K562 (cell line): ENCODE measurements at regions not wholly inside any gene's neighbourhood (a gene's known extent, or its start where the extent isn't known, plus 50 kb on each side); places are given as distances from the start of the nearest gene placed in this dataset.
"Not testable (repeated sequence)": the region's sequence is repeated elsewhere in the genome, so short reads cannot be mapped to it uniquely, and the experiment has no call there.

ENCODE experiments used
- ATF1 ChIP-seq, 2 experiments: fragments of 450-650 bp in 1 of 2; IDR thresholded peaks; 2 replicates each; pipeline ENCODE4 v1.6.1; 2016; ENCODE audit warnings: missing compliant biosample characterization in 1 of 2, missing genetic modification characterization in 1 of 2
- BCOR ChIP-seq: fragments of 450-650 bp; IDR thresholded peaks from 2 replicates; pipeline ENCODE4 v1.6.1; 2016
- CC2D1A ChIP-seq: fragments of 450-650 bp; IDR thresholded peaks from 2 replicates; pipeline ENCODE4 v1.6.1; 2017; ENCODE audit warnings: mild to moderate bottlenecking
- CREM ChIP-seq: IDR thresholded peaks from 2 replicates; pipeline ENCODE4 v1.6.1; 2014; ENCODE audit warnings: antibody characterized with exemption, low read depth
- DPF2 ChIP-seq: fragments of 450-650 bp; IDR thresholded peaks from 2 replicates; pipeline ENCODE4 v1.6.1; 2016
- EP400 ChIP-seq: fragments of 450-650 bp; IDR thresholded peaks from 2 replicates; pipeline ENCODE4 v1.6.1; 2017; ENCODE audit warnings: antibody characterized with exemption, mild to moderate bottlenecking, moderate library complexity
- ETV1 ChIP-seq: fragments of 450-650 bp; conservative IDR thresholded peaks from 2 replicates; pipeline ENCODE4 v1.6.1; 2016; ENCODE audit warnings: missing genetic modification characterization, control low read depth, low read depth, missing compliant biosample characterization
- FOXM1 ChIP-seq, 2 experiments: fragments of 450-650 bp in 1 of 2; sonication (generic) in 1 of 2; formaldehyde crosslinking in 1 of 2; IDR thresholded peaks; 2 replicates each; pipeline versions ENCODE4 v1.6.1 to v1.9.0; 2017 to 2022; ENCODE audit warnings: low read depth in 2 of 2, mild to moderate bottlenecking in 2 of 2, missing genetic modification reagents in 1 of 2, moderate library complexity in 1 of 2
- KDM1A ChIP-seq, 2 experiments: fragments of 450-650 bp; IDR thresholded peaks; 2 replicates each; pipeline ENCODE4 v1.6.1; 2016; ENCODE audit warnings: mild to moderate bottlenecking in 2 of 2
- POLR2B ChIP-seq: fragments of 450-650 bp; IDR thresholded peaks from 2 replicates; pipeline ENCODE4 v1.6.1; 2018; ENCODE audit warnings: low read depth; ENCODE audit not compliant: partially characterized antibody
- RCOR1 ChIP-seq, 2 experiments: IDR thresholded peaks; 2 replicates each; pipeline ENCODE4 v1.6.1; 2012; ENCODE audit warnings: low read depth in 2 of 2, low read length in 2 of 2, borderline replicate concordance in 1 of 2, improper control_type of control experiment in 1 of 2
- SMARCA4 ChIP-seq: fragments of 450-650 bp; IDR thresholded peaks from 2 replicates; pipeline ENCODE4 v1.6.1; 2016
- TAF1 ChIP-seq: IDR thresholded peaks from 2 replicates; pipeline ENCODE4 v1.6.1; 2011; ENCODE audit warnings: mild to moderate bottlenecking, low read length, moderate library complexity; ENCODE audit not compliant: insufficient read depth, control insufficient read depth, severe bottlenecking; ENCODE audit errors: extremely low read depth
- TEAD4 ChIP-seq, 2 experiments: sonication (generic) in 1 of 2; formaldehyde crosslinking in 1 of 2; IDR thresholded peaks; 2 replicates each; pipeline versions ENCODE4 v1.6.1 to v1.8.0; 2012 to 2022; ENCODE audit warnings: borderline replicate concordance in 1 of 2, inconsistent platforms in 1 of 2, low read length in 1 of 2, mild to moderate bottlenecking in 1 of 2, missing genetic modification reagents in 1 of 2
- TOE1 ChIP-seq, 2 experiments: fragments of 450-650 bp in 1 of 2; sonication (generic) in 1 of 2; formaldehyde crosslinking in 1 of 2; IDR thresholded peaks; 2 replicates each; pipeline versions ENCODE4 v1.7.1 to v1.8.0; 2016 to 2022; ENCODE audit warnings: borderline replicate concordance in 2 of 2, mild to moderate bottlenecking in 2 of 2, antibody characterized with exemption in 1 of 2, inconsistent platforms in 1 of 2, low read depth in 1 of 2, missing genetic modification reagents in 1 of 2, moderate library complexity in 1 of 2
- TRIM24 ChIP-seq, 2 experiments: fragments of 450-650 bp; IDR thresholded peaks; 2 replicates each; pipeline ENCODE4 v1.6.1; 2016
- TRIM28 ChIP-seq: fragments of 450-650 bp; IDR thresholded peaks from 2 replicates; pipeline ENCODE4 v1.6.1; 2017
- ZEB2 ChIP-seq: fragments of 450-650 bp; IDR thresholded peaks from 2 replicates; pipeline ENCODE4 v1.6.1; 2016
- TF ChIP-seq, protein P1 (sequence below): sonication (generic); formaldehyde crosslinking; IDR thresholded peaks from 2 replicates; pipeline ENCODE4 v1.8.1; 2023; ENCODE audit warnings: mild to moderate bottlenecking, missing genetic modification reagents
- TF ChIP-seq, protein P2 (sequence below), 2 experiments: fragments of 450-650 bp; conservative IDR thresholded peaks; 2 replicates each; pipeline ENCODE4 v1.6.1; 2017; ENCODE audit warnings: mild to moderate bottlenecking in 2 of 2, moderate library complexity in 2 of 2
- TF ChIP-seq, protein P3 (sequence below): sonication (generic); formaldehyde crosslinking; IDR thresholded peaks from 2 replicates; pipeline ENCODE4 v1.8.0; 2022; ENCODE audit warnings: missing genetic modification reagents, mild to moderate bottlenecking, moderate library complexity, borderline replicate concordance
- TF ChIP-seq, protein P4 (sequence below): sonication (generic); formaldehyde crosslinking; IDR thresholded peaks from 2 replicates; pipeline ENCODE4 v1.8.1; 2023; ENCODE audit warnings: mild to moderate bottlenecking, missing genetic modification reagents

DNA sequence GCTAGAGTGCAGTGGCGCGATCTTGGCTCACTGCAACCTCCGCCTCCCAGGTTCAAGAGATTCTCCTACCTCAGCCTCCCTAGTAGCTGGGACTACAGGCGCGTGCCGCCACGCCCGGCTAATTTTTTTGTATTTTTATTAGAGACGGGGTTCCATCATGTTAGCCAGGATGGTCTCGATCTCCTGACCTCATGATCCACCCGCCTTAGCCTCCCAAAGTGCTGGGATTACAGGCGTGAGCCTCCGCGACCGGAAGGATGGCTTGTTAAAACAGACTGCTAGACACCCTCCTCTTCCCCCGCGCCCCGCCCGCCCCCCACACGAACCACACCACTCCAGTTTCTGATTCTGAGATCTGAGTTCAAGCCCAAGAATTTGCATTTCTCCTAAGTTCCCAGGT lies 71.2 kb upstream of the ZNF184 start (continued):
- TF ChIP-seq, protein P1, sequence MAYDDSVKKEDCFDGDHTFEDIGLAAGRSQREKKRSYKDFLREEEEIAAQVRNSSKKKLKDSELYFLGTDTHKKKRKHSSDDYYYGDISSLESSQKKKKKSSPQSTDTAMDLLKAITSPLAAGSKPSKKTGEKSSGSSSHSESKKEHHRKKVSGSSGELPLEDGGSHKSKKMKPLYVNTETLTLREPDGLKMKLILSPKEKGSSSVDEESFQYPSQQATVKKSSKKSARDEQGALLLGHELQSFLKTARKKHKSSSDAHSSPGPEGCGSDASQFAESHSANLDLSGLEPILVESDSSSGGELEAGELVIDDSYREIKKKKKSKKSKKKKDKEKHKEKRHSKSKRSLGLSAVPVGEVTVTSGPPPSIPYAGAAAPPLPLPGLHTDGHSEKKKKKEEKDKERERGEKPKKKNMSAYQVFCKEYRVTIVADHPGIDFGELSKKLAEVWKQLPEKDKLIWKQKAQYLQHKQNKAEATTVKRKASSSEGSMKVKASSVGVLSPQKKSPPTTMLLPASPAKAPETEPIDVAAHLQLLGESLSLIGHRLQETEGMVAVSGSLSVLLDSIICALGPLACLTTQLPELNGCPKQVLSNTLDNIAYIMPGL (CRISPR knock-in tag), result peak; percentile 48; the same call in 1 of the 2 replicates
- TF ChIP-seq SMARCA4 (peak; percentile 42; the same call in 1 of the 2 replicates), TAF1 (peak; percentile 17), TRIM28 (peak; percentile 78; the same call in 1 of the 2 replicates), CREM (peak; percentile 31; the same call in 1 of the 2 replicates), BCOR (peak; percentile 94), ETV1 (tag) (peak; percentile 89), RCOR1 (IDR thresholded peaks at IDR 0.05; ENCODE audit: borderline replicate concordance in 1 of 2, low read depth in 2 of 2, low read length in 2 of 2) (peak in 1 of 2 experiments; percentile 62; a peak in 2 of 4 replicates), ZEB2 (0 out of 2 replicates have a peak, but pooled peaks have one; percentile 17), TOE1 (IDR thresholded peaks at IDR 0.05; ENCODE audit: borderline replicate concordance) (peak; percentile 49; the same call in 1 of the 2 replicates), CC2D1A (peak; percentile 60), ATF1 (tag; IDR thresholded peaks at IDR 0.05) (0 out of 2 replicates have a peak, but pooled peaks have one; percentile 16), DPF2 (0 out of 2 replicates have a peak, but pooled peaks have one; percentile 11), KDM1A (IDR thresholded peaks at IDR 0.05) (peak; percentile 49 to 82), POLR2B (peak; percentile 24), FOXM1 (IDR thresholded peaks at IDR 0.05; ENCODE audit: low read depth) (0 out of 2 replicates have a peak, but pooled peaks have one; percentile 21), TRIM24 (IDR thresholded peaks at IDR 0.05) (peak in 1 of 2 experiments; percentile 26; a peak in 1 of 4 replicates), EP400 (peak; percentile 38; the same call in 1 of the 2 replicates), TEAD4 (IDR thresholded peaks at IDR 0.05; ENCODE audit: low read length) (peak; percentile 12; the same call in 1 of the 2 replicates)
- TF ChIP-seq, protein P2, sequence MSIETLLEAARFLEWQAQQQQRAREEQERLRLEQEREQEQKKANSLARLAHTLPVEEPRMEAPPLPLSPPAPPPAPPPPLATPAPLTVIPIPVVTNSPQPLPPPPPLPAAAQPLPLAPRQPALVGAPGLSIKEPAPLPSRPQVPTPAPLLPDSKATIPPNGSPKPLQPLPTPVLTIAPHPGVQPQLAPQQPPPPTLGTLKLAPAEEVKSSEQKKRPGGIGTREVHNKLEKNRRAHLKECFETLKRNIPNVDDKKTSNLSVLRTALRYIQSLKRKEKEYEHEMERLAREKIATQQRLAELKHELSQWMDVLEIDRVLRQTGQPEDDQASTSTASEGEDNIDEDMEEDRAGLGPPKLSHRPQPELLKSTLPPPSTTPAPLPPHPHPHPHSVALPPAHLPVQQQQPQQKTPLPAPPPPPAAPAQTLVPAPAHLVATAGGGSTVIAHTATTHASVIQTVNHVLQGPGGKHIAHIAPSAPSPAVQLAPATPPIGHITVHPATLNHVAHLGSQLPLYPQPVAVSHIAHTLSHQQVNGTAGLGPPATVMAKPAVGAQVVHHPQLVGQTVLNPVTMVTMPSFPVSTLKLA (conservative IDR thresholded peaks at IDR 0.05), result peak; percentile 22 to 35; a peak in 2 of 4 replicates
- not testable (repeated sequence) for TF ChIP-seq TOE1 (CRISPR knock-in tag; IDR thresholded peaks at IDR 0.05; ENCODE audit: borderline replicate concordance, low read depth); ATF1 (CRISPR knock-in tag; IDR thresholded peaks at IDR 0.05); FOXM1 (CRISPR knock-in tag; IDR thresholded peaks at IDR 0.05; ENCODE audit: low read depth); TEAD4 (CRISPR knock-in tag; IDR thresholded peaks at IDR 0.05; ENCODE audit: borderline replicate concordance)
- TF ChIP-seq, protein P3, sequence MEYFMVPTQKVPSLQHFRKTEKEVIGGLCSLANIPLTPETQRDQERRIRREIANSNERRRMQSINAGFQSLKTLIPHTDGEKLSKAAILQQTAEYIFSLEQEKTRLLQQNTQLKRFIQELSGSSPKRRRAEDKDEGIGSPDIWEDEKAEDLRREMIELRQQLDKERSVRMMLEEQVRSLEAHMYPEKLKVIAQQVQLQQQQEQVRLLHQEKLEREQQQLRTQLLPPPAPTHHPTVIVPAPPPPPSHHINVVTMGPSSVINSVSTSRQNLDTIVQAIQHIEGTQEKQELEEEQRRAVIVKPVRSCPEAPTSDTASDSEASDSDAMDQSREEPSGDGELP (CRISPR knock-in tag), result 0 out of 2 replicates have a peak, but pooled peaks have one; percentile 48
- TF ChIP-seq, protein P4, sequence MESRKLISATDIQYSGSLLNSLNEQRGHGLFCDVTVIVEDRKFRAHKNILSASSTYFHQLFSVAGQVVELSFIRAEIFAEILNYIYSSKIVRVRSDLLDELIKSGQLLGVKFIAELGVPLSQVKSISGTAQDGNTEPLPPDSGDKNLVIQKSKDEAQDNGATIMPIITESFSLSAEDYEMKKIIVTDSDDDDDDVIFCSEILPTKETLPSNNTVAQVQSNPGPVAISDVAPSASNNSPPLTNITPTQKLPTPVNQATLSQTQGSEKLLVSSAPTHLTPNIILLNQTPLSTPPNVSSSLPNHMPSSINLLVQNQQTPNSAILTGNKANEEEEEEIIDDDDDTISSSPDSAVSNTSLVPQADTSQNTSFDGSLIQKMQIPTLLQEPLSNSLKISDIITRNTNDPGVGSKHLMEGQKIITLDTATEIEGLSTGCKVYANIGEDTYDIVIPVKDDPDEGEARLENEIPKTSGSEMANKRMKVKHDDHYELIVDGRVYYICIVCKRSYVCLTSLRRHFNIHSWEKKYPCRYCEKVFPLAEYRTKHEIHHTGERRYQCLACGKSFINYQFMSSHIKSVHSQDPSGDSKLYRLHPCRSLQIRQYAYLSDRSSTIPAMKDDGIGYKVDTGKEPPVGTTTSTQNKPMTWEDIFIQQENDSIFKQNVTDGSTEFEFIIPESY (CRISPR knock-in tag), result peak; percentile 38; the same call in 1 of the 2 replicates
